ENCODE measurements at regions not wholly inside any gene's neighbourhood (a gene's known extent, or its start where the extent isn't known, plus 50 kb on each side); places are given as distances from the start of the nearest gene placed in this dataset.

DNA sequence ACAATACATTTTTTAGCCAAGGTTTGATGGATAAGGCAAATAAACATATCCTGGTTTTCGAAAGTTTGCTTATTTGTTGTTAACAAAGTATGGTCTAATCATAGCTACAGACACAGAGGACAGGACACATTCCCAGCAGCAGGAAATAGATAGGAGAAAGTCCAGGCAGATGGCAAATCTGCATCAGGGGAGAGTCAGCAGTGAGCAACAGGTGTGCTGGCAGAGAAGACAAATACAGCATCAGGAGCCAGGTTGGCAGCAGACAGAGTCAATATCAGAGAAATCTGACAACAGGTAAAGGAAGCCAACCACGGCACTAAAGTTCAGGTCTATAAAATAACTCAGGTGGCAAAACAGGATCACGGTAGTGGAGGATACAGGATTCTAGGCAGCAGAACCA is 210.7 kb upstream of the PTBP2 start:
- Histone ChIP-seq H3K27me3 (ENCODE audit: insufficient read depth, low read length, poor library complexity, severe bottlenecking) (no peaks in the 10 kb centered on the region), H3K36me3 (ENCODE audit: insufficient read depth, low read length) (no peaks in the 10 kb centered on the region), H4K20me1 (ENCODE audit: insufficient read depth, low read length, poor library complexity, severe bottlenecking) (no peaks in the 10 kb centered on the region), H3K9me3 (ENCODE audit: insufficient read depth, low read depth, low read length) (no peaks in the 10 kb centered on the region), H3K79me2 (ENCODE audit: insufficient read depth, low read length) (no peaks in the 10 kb centered on the region), H3K9me2 (replicated peaks; ENCODE audit: low read depth, low read length) (no peaks in the 10 kb centered on the region), H3F3A (ENCODE audit: low read depth) (no peaks in the 10 kb centered on the region), H3K4me3 (ENCODE audit: low read length, poor library complexity, severe bottlenecking) (no peak overlapping the region), H2AFZ (ENCODE audit: low read length) (no peak overlapping the region), H3K4me1 (ENCODE audit: insufficient read depth, low read length, poor library complexity, severe bottlenecking) (no peaks in the 10 kb centered on the region), H3K4me2 (ENCODE audit: low read depth, low read length, poor library complexity, severe bottlenecking) (no peak overlapping the region), H3K9ac (ENCODE audit: low read depth, low read length, poor library complexity, severe bottlenecking) (no peak overlapping the region)
- no peak for TF ChIP-seq EZH2phosphoT487 (IDR thresholded peaks at IDR 0.05; ENCODE audit: borderline replicate concordance)
- TF ChIP-seq, protein P1, sequence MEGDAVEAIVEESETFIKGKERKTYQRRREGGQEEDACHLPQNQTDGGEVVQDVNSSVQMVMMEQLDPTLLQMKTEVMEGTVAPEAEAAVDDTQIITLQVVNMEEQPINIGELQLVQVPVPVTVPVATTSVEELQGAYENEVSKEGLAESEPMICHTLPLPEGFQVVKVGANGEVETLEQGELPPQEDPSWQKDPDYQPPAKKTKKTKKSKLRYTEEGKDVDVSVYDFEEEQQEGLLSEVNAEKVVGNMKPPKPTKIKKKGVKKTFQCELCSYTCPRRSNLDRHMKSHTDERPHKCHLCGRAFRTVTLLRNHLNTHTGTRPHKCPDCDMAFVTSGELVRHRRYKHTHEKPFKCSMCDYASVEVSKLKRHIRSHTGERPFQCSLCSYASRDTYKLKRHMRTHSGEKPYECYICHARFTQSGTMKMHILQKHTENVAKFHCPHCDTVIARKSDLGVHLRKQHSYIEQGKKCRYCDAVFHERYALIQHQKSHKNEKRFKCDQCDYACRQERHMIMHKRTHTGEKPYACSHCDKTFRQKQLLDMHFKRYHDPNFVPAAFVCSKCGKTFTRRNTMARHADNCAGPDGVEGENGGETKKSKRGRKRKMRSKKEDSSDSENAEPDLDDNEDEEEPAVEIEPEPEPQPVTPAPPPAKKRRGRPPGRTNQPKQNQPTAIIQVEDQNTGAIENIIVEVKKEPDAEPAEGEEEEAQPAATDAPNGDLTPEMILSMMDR (conservative IDR thresholded peaks at IDR 0.05; ENCODE audit: low read length): no peak

DNA sequence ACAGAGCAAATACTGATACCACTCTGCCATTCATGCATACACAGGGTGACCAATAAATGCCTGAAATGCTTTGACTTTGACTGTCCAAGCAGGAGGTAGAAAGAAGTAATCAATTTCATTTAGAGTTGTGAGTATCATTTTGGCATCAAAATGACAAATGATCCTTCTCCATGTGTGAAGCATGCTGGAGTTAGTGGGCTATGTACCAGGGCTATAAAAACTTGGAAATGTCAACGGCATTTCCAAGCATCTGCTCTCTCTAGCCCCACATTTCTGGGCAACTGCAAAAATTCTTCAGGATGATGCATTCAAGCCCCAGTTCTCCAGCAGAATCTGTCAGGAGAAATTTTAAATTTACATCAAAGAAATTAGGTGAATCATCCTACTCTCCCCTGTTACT is 208.4 kb upstream of the PTBP2 start:
- Histone ChIP-seq H3K4me1 (ENCODE audit: insufficient read depth, low read length, poor library complexity, severe bottlenecking) (no peaks in the 10 kb centered on the region), H3F3A (ENCODE audit: low read depth) (no peaks in the 10 kb centered on the region), H3K4me2 (ENCODE audit: low read depth, low read length, poor library complexity, severe bottlenecking) (no peak overlapping the region), H4K20me1 (ENCODE audit: insufficient read depth, low read length, poor library complexity, severe bottlenecking) (no peaks in the 10 kb centered on the region), H3K9me2 (replicated peaks; ENCODE audit: low read depth, low read length) (no peaks in the 10 kb centered on the region), H3K79me2 (ENCODE audit: insufficient read depth, low read length) (no peaks in the 10 kb centered on the region), H2AFZ (ENCODE audit: low read length) (no peak overlapping the region), H3K36me3 (ENCODE audit: insufficient read depth, low read length) (no peaks in the 10 kb centered on the region), H3K9me3 (ENCODE audit: insufficient read depth, low read depth, low read length) (no peaks in the 10 kb centered on the region), H3K4me3 (ENCODE audit: low read length, poor library complexity, severe bottlenecking) (no peak overlapping the region), H3K27me3 (ENCODE audit: insufficient read depth, low read length, poor library complexity, severe bottlenecking) (no peaks in the 10 kb centered on the region), H3K9ac (ENCODE audit: low read depth, low read length, poor library complexity, severe bottlenecking) (no peak overlapping the region)
- TF ChIP-seq, protein P1 (conservative IDR thresholded peaks at IDR 0.05; ENCODE audit: low read length): no peak
- TF ChIP-seq EZH2phosphoT487 (IDR thresholded peaks at IDR 0.05; ENCODE audit: borderline replicate concordance): no peak

DNA sequence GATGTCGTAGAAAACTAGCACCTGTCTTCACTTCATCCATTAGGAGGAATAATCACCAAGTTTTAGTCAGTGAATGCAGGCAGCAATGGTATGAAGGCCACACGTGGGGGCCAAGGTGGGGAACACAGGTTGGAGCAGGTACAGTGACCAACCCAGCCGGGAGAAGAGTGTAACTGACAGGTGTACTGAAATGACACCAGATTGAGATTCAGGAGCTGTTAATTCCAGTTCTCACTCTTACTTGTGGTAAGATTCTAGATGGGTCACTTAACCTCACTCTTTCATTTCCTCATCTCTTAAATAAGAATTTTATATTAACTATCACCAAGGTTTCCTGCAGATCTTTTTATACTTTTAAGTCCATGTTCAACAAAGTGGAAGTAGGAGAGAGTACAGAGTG is 206.2 kb upstream of the PTBP2 start:
- H3K4me3 ChIP-seq (ENCODE audit: low read length, poor library complexity, severe bottlenecking): no peak overlapping the region
- no peak overlapping the region for H3K9ac ChIP-seq (ENCODE audit: low read depth, low read length, poor library complexity, severe bottlenecking)
- no peak overlapping the region for H3K4me2 ChIP-seq (ENCODE audit: low read depth, low read length, poor library complexity, severe bottlenecking)
- no peaks in the 10 kb centered on the region for H3K9me3 ChIP-seq (ENCODE audit: insufficient read depth, low read depth, low read length)
- no peaks in the 10 kb centered on the region for H3K4me1 ChIP-seq (ENCODE audit: insufficient read depth, low read length, poor library complexity, severe bottlenecking)
- H3K9me2 ChIP-seq (replicated peaks; ENCODE audit: low read depth, low read length): no peaks in the 10 kb centered on the region; the same call in 1 of the 2 replicates
- H3F3A ChIP-seq (ENCODE audit: low read depth): no peaks in the 10 kb centered on the region
- no peaks in the 10 kb centered on the region for H3K27me3 ChIP-seq (ENCODE audit: insufficient read depth, low read length, poor library complexity, severe bottlenecking)
- no peaks in the 10 kb centered on the region for H3K36me3 ChIP-seq (ENCODE audit: insufficient read depth, low read length)
- TF ChIP-seq, protein P1 (conservative IDR thresholded peaks at IDR 0.05; ENCODE audit: low read length): no peak
- TF ChIP-seq EZH2phosphoT487 (IDR thresholded peaks at IDR 0.05; ENCODE audit: borderline replicate concordance): no peak
- H4K20me1 ChIP-seq (ENCODE audit: insufficient read depth, low read length, poor library complexity, severe bottlenecking): no peaks in the 10 kb centered on the region
- H3K79me2 ChIP-seq (ENCODE audit: insufficient read depth, low read length): no peaks in the 10 kb centered on the region
- H2AFZ ChIP-seq (ENCODE audit: low read length): no peak overlapping the region
